ENCODE measurements at regions not wholly inside any gene's neighbourhood (a gene's known extent, or its start where the extent isn't known, plus 50 kb on each side); places are given as distances from the start of the nearest gene placed in this dataset.

- no peak for TF ChIP-seq ZFX (IDR thresholded peaks at IDR 0.05; ENCODE audit: borderline replicate concordance)
- TF ChIP-seq CTCF (IDR thresholded peaks at IDR 0.05): no peak
- H3K27ac ChIP-seq: no peak overlapping the region
Measured at GRCh38 chr6:165798991-165799390, 135.9 kb upstream of the PDE10A start.

- no peak overlapping the region for H3K27ac ChIP-seq
- TF ChIP-seq CTCF (IDR thresholded peaks at IDR 0.05): no peak
- no peak for TF ChIP-seq ZFX (IDR thresholded peaks at IDR 0.05; ENCODE audit: borderline replicate concordance)
Measured at GRCh38 chr6:165794179-165794601, 131.1 kb upstream of the PDE10A start.

- H3K27ac ChIP-seq: no peak overlapping the region
- TF ChIP-seq CTCF (IDR thresholded peaks at IDR 0.05) (no peak), ZFX (IDR thresholded peaks at IDR 0.05; ENCODE audit: borderline replicate concordance) (no peak)
Measured at GRCh38 chr6:165793287-165793825, 130.3 kb upstream of the PDE10A start.

- H3K27ac ChIP-seq: no peak overlapping the region
- TF ChIP-seq CTCF (IDR thresholded peaks at IDR 0.05) (no peak), ZFX (IDR thresholded peaks at IDR 0.05; ENCODE audit: borderline replicate concordance) (no peak)
Measured at GRCh38 chr6:165791876-165792437, 128.9 kb upstream of the PDE10A start.

- TF ChIP-seq ZFX (IDR thresholded peaks at IDR 0.05; ENCODE audit: borderline replicate concordance) (no peak), CTCF (IDR thresholded peaks at IDR 0.05) (no peak)
- no peak overlapping the region for H3K27ac ChIP-seq
Measured at GRCh38 chr6:165791306-165791705, 128.3 kb upstream of the PDE10A start.

GRCh38 chr6:165782812-165783211, 119.8 kb upstream of the PDE10A start:
- no peak overlapping the region for H3K27ac ChIP-seq
- no peak for TF ChIP-seq CTCF (IDR thresholded peaks at IDR 0.05)
- TF ChIP-seq ZFX (IDR thresholded peaks at IDR 0.05; ENCODE audit: borderline replicate concordance): no peak

- no peak overlapping the region for H3K27ac ChIP-seq
- TF ChIP-seq ZFX (IDR thresholded peaks at IDR 0.05; ENCODE audit: borderline replicate concordance): no peak
- TF ChIP-seq CTCF (IDR thresholded peaks at IDR 0.05): no peak
Measured at GRCh38 chr6:165782134-165782533, 119.1 kb upstream of the PDE10A start.
